Endothelial cell of umbilical vein (primary cell): ENCODE measurements at regions not wholly inside any gene's neighbourhood (a gene's known extent, or its start where the extent isn't known, plus 50 kb on each side); places are given as distances from the start of the nearest gene placed in this dataset.

Experiments used
- MYC ChIP-seq: IDR thresholded peaks from one replicate; pipeline ENCODE4 v1.6.1; 2011; ENCODE audit warnings: mild to moderate bottlenecking, low read depth, low read length
- TF ChIP-seq, protein P1 (sequence below), 2 donors: IDR thresholded peaks; 1 replicate in 1 of 2; 2 replicates in 1 of 2; pipeline ENCODE4 v1.5.1; 2011; ENCODE audit warnings: low read length in 2 of 2, mild to moderate bottlenecking in 2 of 2, moderate library complexity in 2 of 2, control low read depth in 1 of 2, inconsistent platforms in 1 of 2, low read depth in 1 of 2; ENCODE audit not compliant: insufficient read depth in 1 of 2; ENCODE audit errors: extremely low read depth in 1 of 2
- TF ChIP-seq, protein P2 (sequence below): IDR thresholded peaks from 2 replicates; pipeline ENCODE4 v1.6.1; 2011; ENCODE audit not compliant: insufficient read depth, insufficient read length

DNA sequence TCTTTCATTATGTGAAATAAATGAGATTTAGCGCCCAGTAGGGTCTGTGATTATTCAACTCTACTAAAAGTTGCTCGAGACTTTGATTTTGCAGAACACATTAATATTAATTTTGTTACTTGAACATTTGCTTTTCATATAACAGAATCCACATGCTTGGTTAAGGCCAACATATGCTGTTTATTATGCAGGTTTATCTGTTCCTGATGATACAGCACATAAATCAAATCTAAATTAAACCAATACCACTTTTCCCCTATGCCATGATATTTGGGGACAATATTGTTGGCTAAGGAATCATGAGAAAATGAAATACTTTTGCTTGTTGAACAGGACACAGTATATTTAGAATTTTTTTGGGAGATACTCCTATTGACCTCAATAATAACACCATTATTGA lies 291.1 kb downstream of the USP25 start:
- TF ChIP-seq, protein P1, sequence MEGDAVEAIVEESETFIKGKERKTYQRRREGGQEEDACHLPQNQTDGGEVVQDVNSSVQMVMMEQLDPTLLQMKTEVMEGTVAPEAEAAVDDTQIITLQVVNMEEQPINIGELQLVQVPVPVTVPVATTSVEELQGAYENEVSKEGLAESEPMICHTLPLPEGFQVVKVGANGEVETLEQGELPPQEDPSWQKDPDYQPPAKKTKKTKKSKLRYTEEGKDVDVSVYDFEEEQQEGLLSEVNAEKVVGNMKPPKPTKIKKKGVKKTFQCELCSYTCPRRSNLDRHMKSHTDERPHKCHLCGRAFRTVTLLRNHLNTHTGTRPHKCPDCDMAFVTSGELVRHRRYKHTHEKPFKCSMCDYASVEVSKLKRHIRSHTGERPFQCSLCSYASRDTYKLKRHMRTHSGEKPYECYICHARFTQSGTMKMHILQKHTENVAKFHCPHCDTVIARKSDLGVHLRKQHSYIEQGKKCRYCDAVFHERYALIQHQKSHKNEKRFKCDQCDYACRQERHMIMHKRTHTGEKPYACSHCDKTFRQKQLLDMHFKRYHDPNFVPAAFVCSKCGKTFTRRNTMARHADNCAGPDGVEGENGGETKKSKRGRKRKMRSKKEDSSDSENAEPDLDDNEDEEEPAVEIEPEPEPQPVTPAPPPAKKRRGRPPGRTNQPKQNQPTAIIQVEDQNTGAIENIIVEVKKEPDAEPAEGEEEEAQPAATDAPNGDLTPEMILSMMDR (IDR thresholded peaks at IDR 0.05; ENCODE audit: extremely low read depth in 1 of 2, insufficient read depth in 1 of 2, low read depth in 1 of 2, low read length in 2 of 2) = no peak
- TF ChIP-seq, protein P2, sequence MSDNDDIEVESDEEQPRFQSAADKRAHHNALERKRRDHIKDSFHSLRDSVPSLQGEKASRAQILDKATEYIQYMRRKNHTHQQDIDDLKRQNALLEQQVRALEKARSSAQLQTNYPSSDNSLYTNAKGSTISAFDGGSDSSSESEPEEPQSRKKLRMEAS = no peak
- TF ChIP-seq MYC = no peak
